DND-41 (cell line): ENCODE measurements at regions not wholly inside any gene's neighbourhood (a gene's known extent, or its start where the extent isn't known, plus 50 kb on each side); places are given as distances from the start of the nearest gene placed in this dataset.

Source experiments
- CTCF ChIP-seq: IDR thresholded peaks from 2 replicates; pipeline ENCODE4 v1.5.1; 2012; ENCODE audit warnings: borderline replicate concordance, low read length, moderate library complexity, mild to moderate bottlenecking; ENCODE audit not compliant: poor library complexity, severe bottlenecking; ENCODE audit errors: extremely low read depth
- EZH2 ChIP-seq: IDR thresholded peaks from 3 replicates; pipeline ENCODE4 v1.6.1; 2012; ENCODE audit warnings: borderline replicate concordance, low read depth, mild to moderate bottlenecking, moderate library complexity, low read length, inconsistent platforms; ENCODE audit not compliant: severe bottlenecking

DNA sequence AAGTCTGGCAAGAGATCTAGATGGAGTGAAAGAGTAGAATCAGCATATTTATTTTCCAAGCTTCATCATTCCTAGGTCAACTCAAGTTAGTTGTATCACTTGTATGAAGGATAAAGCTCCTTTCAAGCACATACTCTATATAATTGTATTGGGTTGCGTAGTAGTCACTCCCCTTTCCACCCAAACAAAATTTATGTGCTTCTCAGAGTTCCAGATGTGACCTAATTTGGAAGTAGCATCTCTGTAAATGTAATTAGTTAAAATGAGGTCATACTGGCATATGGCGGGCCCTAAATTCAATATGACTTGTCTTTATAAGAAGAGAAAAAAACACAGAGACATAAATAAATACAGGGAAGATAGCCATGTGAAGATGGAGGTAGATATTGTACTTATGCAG is 226.8 kb upstream of the CHORDC1 start:
- no peak for TF ChIP-seq CTCF
- TF ChIP-seq EZH2: no peak
